OCI-LY1 (cell line): ENCODE measurements at regions not wholly inside any gene's neighbourhood (a gene's known extent, or its start where the extent isn't known, plus 50 kb on each side); places are given as distances from the start of the nearest gene placed in this dataset.

Experiments
- H2AFZ ChIP-seq: fragments of 200-600 bp; sonication (generic), shearing (Covaris generic); 2 replicates; pipeline ENCODE4 v1.6.0; 2014; ENCODE audit warnings: antibody characterized with exemption, mild to moderate bottlenecking, low read length
- H3F3A ChIP-seq: fragments of 200-600 bp; sonication (generic), shearing (Covaris generic); 2 replicates; pipeline ENCODE4 v1.6.0; 2014; ENCODE audit warnings: mild to moderate bottlenecking, antibody characterized with exemption, low read length, moderate library complexity; ENCODE audit not compliant: insufficient read depth
- H3K27ac ChIP-seq: fragments of 200-600 bp; sonication (generic); 2 replicates; pipeline ENCODE4 v1.5.1; 2014; ENCODE audit warnings: low read length, mixed run types, mild to moderate bottlenecking, low read depth; ENCODE audit not compliant: poor library complexity, severe bottlenecking
- H3K27me3 ChIP-seq: fragments of 200-600 bp; sonication (generic); 2 replicates; pipeline ENCODE4 v1.6.0; 2014; ENCODE audit warnings: antibody characterized with exemption, mild to moderate bottlenecking, low read length, moderate library complexity; ENCODE audit not compliant: insufficient read depth
- H3K36me3 ChIP-seq: fragments of 200-600 bp; sonication (generic); 2 replicates; pipeline ENCODE4 v1.6.1; 2014; ENCODE audit warnings: mild to moderate bottlenecking, antibody characterized with exemption, low read length, moderate library complexity, mixed read lengths; ENCODE audit not compliant: insufficient read depth
- H3K4me1 ChIP-seq: fragments of 200-600 bp; sonication (generic); 2 replicates; pipeline ENCODE4 v1.5.1; 2014; ENCODE audit warnings: mild to moderate bottlenecking, low read length, moderate library complexity; ENCODE audit not compliant: insufficient read depth, severe bottlenecking
- H3K4me2 ChIP-seq: fragments of 200-600 bp; sonication (generic), shearing (Covaris generic); 2 replicates; pipeline ENCODE4 v1.6.1; 2014; ENCODE audit warnings: low read length
- H3K4me3 ChIP-seq: fragments of 200-600 bp; sonication (generic); 2 replicates; pipeline ENCODE4 v1.5.1; 2014; ENCODE audit warnings: low read length, low read depth, mild to moderate bottlenecking, mixed read lengths; ENCODE audit not compliant: poor library complexity, severe bottlenecking
- H3K79me2 ChIP-seq: fragments of 200-600 bp; shearing (Covaris generic); 2 replicates; pipeline ENCODE4 v1.6.1; 2016; ENCODE audit warnings: mixed run types, low read length, mixed read lengths; ENCODE audit not compliant: insufficient read depth
- H3K9ac ChIP-seq: fragments of 200-600 bp; sonication (generic), shearing (Covaris generic); 2 replicates; pipeline ENCODE4 v1.6.1; 2014; ENCODE audit warnings: mild to moderate bottlenecking, low read length, mixed read lengths
- H3K9me2 ChIP-seq: fragments of 200-600 bp; sonication (generic), shearing (Covaris generic); 2 replicates; pipeline ENCODE4 v1.6.1; 2014; ENCODE audit warnings: low read depth, mild to moderate bottlenecking, low read length, mixed read lengths
- H3K9me3 ChIP-seq: fragments of 200-600 bp; shearing (Covaris generic); 2 replicates; pipeline ENCODE4 v1.6.1; 2014; ENCODE audit warnings: low read length, mixed read lengths
- H4K20me1 ChIP-seq: fragments of 200-600 bp; sonication (generic), shearing (Covaris generic); 2 replicates; pipeline ENCODE4 v1.6.0; 2016; ENCODE audit warnings: mild to moderate bottlenecking, low read length; ENCODE audit not compliant: insufficient read depth
- EZH2 ChIP-seq: fragments of 200-600 bp; sonication (generic), shearing (Covaris generic); IDR thresholded peaks from 2 replicates; pipeline ENCODE4 v1.8.0; 2017; ENCODE audit warnings: borderline replicate concordance, mixed run types, mild to moderate bottlenecking, antibody characterized with exemption, low read length, moderate library complexity, mixed read lengths
- TF ChIP-seq, protein P1 (sequence below): fragments of 200-600 bp; sonication (generic), shearing (Covaris generic); IDR thresholded peaks from 2 replicates; pipeline ENCODE4 v1.5.1; 2017; ENCODE audit warnings: mild to moderate bottlenecking, antibody characterized with exemption, low read length, moderate library complexity, mixed read lengths

- H3K9me2 ChIP-seq, result no peaks in the 10 kb centered on the region
- no peaks in the 10 kb centered on the region for H3K4me1 ChIP-seq
- H3K27ac ChIP-seq, result no peak overlapping the region
- no peaks in the 10 kb centered on the region for H4K20me1 ChIP-seq
- TF ChIP-seq, protein P1, sequence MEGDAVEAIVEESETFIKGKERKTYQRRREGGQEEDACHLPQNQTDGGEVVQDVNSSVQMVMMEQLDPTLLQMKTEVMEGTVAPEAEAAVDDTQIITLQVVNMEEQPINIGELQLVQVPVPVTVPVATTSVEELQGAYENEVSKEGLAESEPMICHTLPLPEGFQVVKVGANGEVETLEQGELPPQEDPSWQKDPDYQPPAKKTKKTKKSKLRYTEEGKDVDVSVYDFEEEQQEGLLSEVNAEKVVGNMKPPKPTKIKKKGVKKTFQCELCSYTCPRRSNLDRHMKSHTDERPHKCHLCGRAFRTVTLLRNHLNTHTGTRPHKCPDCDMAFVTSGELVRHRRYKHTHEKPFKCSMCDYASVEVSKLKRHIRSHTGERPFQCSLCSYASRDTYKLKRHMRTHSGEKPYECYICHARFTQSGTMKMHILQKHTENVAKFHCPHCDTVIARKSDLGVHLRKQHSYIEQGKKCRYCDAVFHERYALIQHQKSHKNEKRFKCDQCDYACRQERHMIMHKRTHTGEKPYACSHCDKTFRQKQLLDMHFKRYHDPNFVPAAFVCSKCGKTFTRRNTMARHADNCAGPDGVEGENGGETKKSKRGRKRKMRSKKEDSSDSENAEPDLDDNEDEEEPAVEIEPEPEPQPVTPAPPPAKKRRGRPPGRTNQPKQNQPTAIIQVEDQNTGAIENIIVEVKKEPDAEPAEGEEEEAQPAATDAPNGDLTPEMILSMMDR, result no peak
- TF ChIP-seq EZH2, result no peak
- H3K4me3 ChIP-seq, result no peak overlapping the region
- H3K4me2 ChIP-seq, result no peak overlapping the region
- H3K9me3 ChIP-seq, result no peaks in the 10 kb centered on the region
- H3K9ac ChIP-seq, result no peak overlapping the region
- H3F3A ChIP-seq, result no peaks in the 10 kb centered on the region
- no peaks in the 10 kb centered on the region for H3K79me2 ChIP-seq
- H3K27me3 ChIP-seq, result no peaks in the 10 kb centered on the region
- H3K36me3 ChIP-seq, result no peaks in the 10 kb centered on the region
- H2AFZ ChIP-seq, result no peak overlapping the region
Observed at GRCh38 chr9:21681641-21682040, 120.8 kb upstream of the MTAP start.

- no peak overlapping the region for H3K4me3 ChIP-seq
- H2AFZ ChIP-seq, result no peak overlapping the region
- no peak overlapping the region for H3K27ac ChIP-seq
- no peaks in the 10 kb centered on the region for H3K9me2 ChIP-seq
- no peaks in the 10 kb centered on the region for H3K36me3 ChIP-seq
- H3K27me3 ChIP-seq, result no peaks in the 10 kb centered on the region
- TF ChIP-seq EZH2, result no peak
- TF ChIP-seq, protein P1, result no peak
- H3F3A ChIP-seq, result no peaks in the 10 kb centered on the region
- H3K4me2 ChIP-seq, result no peak overlapping the region
- no peaks in the 10 kb centered on the region for H3K9me3 ChIP-seq
- no peak overlapping the region for H3K9ac ChIP-seq
- H3K4me1 ChIP-seq, result no peaks in the 10 kb centered on the region
- no peaks in the 10 kb centered on the region for H4K20me1 ChIP-seq
- H3K79me2 ChIP-seq, result no peaks in the 10 kb centered on the region
Observed at GRCh38 chr9:21682381-21682780, 120.1 kb upstream of the MTAP start.

GRCh38 chr9:21682981-21683380 lies 119.5 kb upstream of the MTAP start:
- Histone ChIP-seq H2AFZ (no peak overlapping the region), H3K79me2 (no peaks in the 10 kb centered on the region), H3K9ac (no peak overlapping the region), H3K4me1 (no peaks in the 10 kb centered on the region), H3K36me3 (no peaks in the 10 kb centered on the region), H3K9me3 (no peaks in the 10 kb centered on the region), H3K4me3 (no peak overlapping the region), H3K27me3 (no peaks in the 10 kb centered on the region), H3K27ac (no peak overlapping the region), H3K9me2 (no peaks in the 10 kb centered on the region), H3F3A (no peaks in the 10 kb centered on the region), H4K20me1 (no peaks in the 10 kb centered on the region), H3K4me2 (no peak overlapping the region)
- no peak for TF ChIP-seq EZH2
- TF ChIP-seq, protein P1, result no peak
